PFSK-1 (cell line): ENCODE measurements at regions not wholly inside any gene's neighbourhood (a gene's known extent, or its start where the extent isn't known, plus 50 kb on each side); places are given as distances from the start of the nearest gene placed in this dataset.

Experiments
- FOXP2 ChIP-seq: optimal IDR thresholded peaks from 2 replicates; pipeline ENCODE3; 2011; ENCODE audit warnings: borderline replicate concordance, control low read depth, inconsistent platforms; ENCODE audit not compliant: insufficient read depth; ENCODE audit errors: extremely low read length, extremely low read depth
- POLR2AphosphoS5 ChIP-seq: IDR thresholded peaks from 2 replicates; pipeline ENCODE4 v1.6.1; 2012; ENCODE audit warnings: low read depth, mild to moderate bottlenecking, control low read depth, low read length, moderate library complexity
- SIN3A ChIP-seq: IDR thresholded peaks from 2 replicates; pipeline ENCODE4 v1.6.1; 2012; ENCODE audit warnings: mild to moderate bottlenecking, low read length, moderate library complexity, borderline replicate concordance; ENCODE audit not compliant: insufficient read depth
- TAF1 ChIP-seq: IDR thresholded peaks from 2 replicates; pipeline ENCODE4 v1.6.1; 2012; ENCODE audit warnings: low read length, control low read depth, borderline replicate concordance; ENCODE audit not compliant: insufficient read depth
- TF ChIP-seq, protein P1 (sequence below), 2 experiments: IDR thresholded peaks; 2 replicates each; pipeline versions ENCODE4 v1.6.1 to v1.8.0; 2011 to 2012; ENCODE audit warnings: low read depth in 2 of 2, low read length in 2 of 2, control low read depth in 1 of 2, inconsistent platforms in 1 of 2, mild to moderate bottlenecking in 1 of 2, moderate library complexity in 1 of 2; ENCODE audit not compliant: insufficient read depth in 1 of 2

GRCh38 chr7:152594801-152595200, 81.1 kb downstream of the XRCC2 start:
- TF ChIP-seq, protein P1, sequence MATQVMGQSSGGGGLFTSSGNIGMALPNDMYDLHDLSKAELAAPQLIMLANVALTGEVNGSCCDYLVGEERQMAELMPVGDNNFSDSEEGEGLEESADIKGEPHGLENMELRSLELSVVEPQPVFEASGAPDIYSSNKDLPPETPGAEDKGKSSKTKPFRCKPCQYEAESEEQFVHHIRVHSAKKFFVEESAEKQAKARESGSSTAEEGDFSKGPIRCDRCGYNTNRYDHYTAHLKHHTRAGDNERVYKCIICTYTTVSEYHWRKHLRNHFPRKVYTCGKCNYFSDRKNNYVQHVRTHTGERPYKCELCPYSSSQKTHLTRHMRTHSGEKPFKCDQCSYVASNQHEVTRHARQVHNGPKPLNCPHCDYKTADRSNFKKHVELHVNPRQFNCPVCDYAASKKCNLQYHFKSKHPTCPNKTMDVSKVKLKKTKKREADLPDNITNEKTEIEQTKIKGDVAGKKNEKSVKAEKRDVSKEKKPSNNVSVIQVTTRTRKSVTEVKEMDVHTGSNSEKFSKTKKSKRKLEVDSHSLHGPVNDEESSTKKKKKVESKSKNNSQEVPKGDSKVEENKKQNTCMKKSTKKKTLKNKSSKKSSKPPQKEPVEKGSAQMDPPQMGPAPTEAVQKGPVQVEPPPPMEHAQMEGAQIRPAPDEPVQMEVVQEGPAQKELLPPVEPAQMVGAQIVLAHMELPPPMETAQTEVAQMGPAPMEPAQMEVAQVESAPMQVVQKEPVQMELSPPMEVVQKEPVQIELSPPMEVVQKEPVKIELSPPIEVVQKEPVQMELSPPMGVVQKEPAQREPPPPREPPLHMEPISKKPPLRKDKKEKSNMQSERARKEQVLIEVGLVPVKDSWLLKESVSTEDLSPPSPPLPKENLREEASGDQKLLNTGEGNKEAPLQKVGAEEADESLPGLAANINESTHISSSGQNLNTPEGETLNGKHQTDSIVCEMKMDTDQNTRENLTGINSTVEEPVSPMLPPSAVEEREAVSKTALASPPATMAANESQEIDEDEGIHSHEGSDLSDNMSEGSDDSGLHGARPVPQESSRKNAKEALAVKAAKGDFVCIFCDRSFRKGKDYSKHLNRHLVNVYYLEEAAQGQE (IDR thresholded peaks at IDR 0.05; ENCODE audit: insufficient read depth in 1 of 2, low read depth in 2 of 2, low read length in 2 of 2): no peak
- TF ChIP-seq FOXP2 (no peak), TAF1 (no peak), SIN3A (no peak), POLR2AphosphoS5 (no peak)

GRCh38 chr7:152591976-152592375, 84.0 kb downstream of the XRCC2 start:
- TF ChIP-seq POLR2AphosphoS5 (no peak), TAF1 (no peak), FOXP2 (no peak), SIN3A (no peak)
- TF ChIP-seq, protein P1 (IDR thresholded peaks at IDR 0.05; ENCODE audit: insufficient read depth in 1 of 2, low read depth in 2 of 2, low read length in 2 of 2): no peak

DNA sequence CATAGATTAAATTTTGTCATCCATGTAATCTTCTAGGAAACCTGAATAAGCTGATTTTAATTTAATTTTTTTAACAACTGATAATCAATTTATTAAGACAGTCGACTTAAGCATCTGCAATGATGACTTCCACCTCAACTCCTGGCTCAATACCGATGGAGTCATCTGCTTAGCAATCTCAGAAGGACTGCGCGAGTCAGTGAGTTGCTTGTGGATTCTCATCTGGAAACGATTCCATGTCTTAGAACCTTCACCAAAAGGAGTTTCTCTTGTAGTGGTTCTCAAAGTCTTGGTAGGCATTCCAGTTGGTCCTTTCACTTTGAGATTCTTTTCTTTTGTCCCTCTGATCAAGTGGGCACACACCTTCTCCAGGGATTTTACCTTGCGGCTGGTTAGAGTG, 85.5 kb downstream of the XRCC2 start:
- TF ChIP-seq SIN3A (no peak), FOXP2 (no peak), TAF1 (no peak), POLR2AphosphoS5 (no peak)
- TF ChIP-seq, protein P1 (IDR thresholded peaks at IDR 0.05; ENCODE audit: insufficient read depth in 1 of 2, low read depth in 2 of 2, low read length in 2 of 2): no peak

DNA sequence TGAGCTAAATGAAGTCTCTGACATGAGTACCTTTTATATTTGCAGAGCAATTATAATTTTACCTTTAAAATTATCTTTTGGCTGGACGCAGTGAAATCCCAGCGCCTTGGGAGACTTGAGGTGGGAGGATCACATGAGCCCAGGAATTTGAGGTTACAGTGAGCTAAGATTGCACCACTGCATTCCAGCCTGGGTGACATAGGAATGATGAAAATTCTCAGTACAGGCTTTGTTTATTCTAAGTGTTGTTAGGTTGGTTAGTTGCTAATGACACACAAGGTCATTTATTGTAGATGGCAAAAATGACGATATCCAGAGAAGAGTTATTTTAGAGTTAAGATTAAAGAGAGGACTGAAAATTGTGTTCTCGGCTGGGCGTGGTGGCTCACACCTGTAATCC, 87.6 kb downstream of the XRCC2 start:
- TF ChIP-seq POLR2AphosphoS5 (no peak), FOXP2 (no peak)

DNA sequence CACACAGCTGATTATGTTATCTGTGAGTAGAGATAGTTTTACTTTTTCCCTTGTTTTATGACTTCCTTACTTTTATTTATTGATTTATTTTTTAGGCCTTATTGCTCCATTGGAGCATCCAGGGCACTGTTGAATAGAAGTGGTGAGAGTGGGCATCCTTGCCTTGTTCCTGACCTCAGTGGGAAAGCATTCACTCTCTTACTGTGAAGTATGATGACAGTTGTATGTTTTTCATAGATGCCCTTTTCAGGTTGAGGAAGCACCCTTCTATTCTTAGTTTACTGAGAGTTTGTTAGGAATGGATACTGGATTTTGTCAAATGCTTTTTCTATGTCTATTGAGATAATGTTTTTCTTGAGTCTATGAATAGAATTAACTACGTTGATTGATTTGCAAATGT, 88.6 kb downstream of the XRCC2 start:
- TF ChIP-seq, protein P1 (IDR thresholded peaks at IDR 0.05; ENCODE audit: insufficient read depth in 1 of 2, low read depth in 2 of 2, low read length in 2 of 2): no peak
- TF ChIP-seq FOXP2: no peak
- TF ChIP-seq POLR2AphosphoS5: no peak
- TF ChIP-seq TAF1: no peak
- no peak for TF ChIP-seq SIN3A

- no peak for TF ChIP-seq SIN3A
Observed at GRCh38 chr7:152583006-152583405, 92.9 kb downstream of the XRCC2 start.
